ENCODE measurements at regions not wholly inside any gene's neighbourhood (a gene's known extent, or its start where the extent isn't known, plus 50 kb on each side); places are given as distances from the start of the nearest gene placed in this dataset.

GRCh38 chr2:217530392-217531090 lies 472.3 kb downstream of the TNS1 start:
- no peak for TF ChIP-seq CTCF (conservative IDR thresholded peaks at IDR 0.05; ENCODE audit: low read depth, low read length)
- no peak for TF ChIP-seq EZH2 (IDR thresholded peaks at IDR 0.05; ENCODE audit: borderline replicate concordance, low read depth, low read length, poor library complexity, severe bottlenecking)
